Testis (tissue), 2 donors: ENCODE measurements at regions not wholly inside any gene's neighbourhood (a gene's known extent, or its start where the extent isn't known, plus 50 kb on each side); places are given as distances from the start of the nearest gene placed in this dataset.

Experiments used
- DNase-seq: peaks from one replicate; pipeline ENCODE4 v3.0.0-alpha.2; 2019
- H3K27ac ChIP-seq, 2 donors: fragments of 200-600 bp; sonication (generic); one replicate each; pipeline ENCODE4 v1.5.1; 2019
- H3K27me3 ChIP-seq: fragments of 200-600 bp; sonication (generic); one replicate; pipeline ENCODE4 v1.5.1; 2019
- H3K36me3 ChIP-seq: fragments of 200-600 bp; sonication (generic); one replicate; pipeline ENCODE4 v1.5.1; 2017; ENCODE audit warnings: low read depth; ENCODE audit errors: missing control alignments
- H3K4me1 ChIP-seq: fragments of 200-600 bp; sonication (generic); one replicate; pipeline ENCODE4 v1.5.1; 2019
- H3K4me3 ChIP-seq, 2 donors: fragments of 200-600 bp; sonication (generic); one replicate each; pipeline ENCODE4 v1.5.1; 2017 to 2019
- H3K9me3 ChIP-seq: fragments of 200-600 bp; sonication (generic); one replicate; pipeline ENCODE4 v1.5.1; 2017
- CTCF ChIP-seq, 3 experiments: fragments of 450-650 bp in 2 of 3; fragments of 200-600 bp in 1 of 3; sonication (generic) in 1 of 3; IDR thresholded peaks; one replicate each; pipeline ENCODE4 v1.5.1; 2016 to 2019; ENCODE audit warnings: antibody characterized with exemption in 3 of 3, mild to moderate bottlenecking in 2 of 3, moderate library complexity in 1 of 3
- POLR2A ChIP-seq: fragments of 450-650 bp; IDR thresholded peaks from one replicate; pipeline ENCODE4 v1.6.1; 2017; ENCODE audit warnings: antibody characterized with exemption, mild to moderate bottlenecking, moderate library complexity
- WGBS, 2 donors: methylation state at CpG; one replicate each; pipeline ENCODE4 v1.1.5; 2018; 5-methylcytosine and 5-hydroxymethylcytosine counted together
- intact Hi-C: fragments of 100-400 bp; cut with DNase I; formaldehyde crosslinking; loops from one replicate; pipeline ENCODE4 v1.15.1; 2023; ENCODE audit warnings: low total_unique reads

- no peak overlapping the region for H3K27ac ChIP-seq
- WGBS, 2 donors = 88 to 95% methylated on average over 2 of the region's 2 CpGs
- H3K27me3 ChIP-seq = no peaks in the 10 kb centered on the region
- H3K4me1 ChIP-seq = no peaks in the 10 kb centered on the region
- H3K4me3 ChIP-seq = no peak overlapping the region
- H3K36me3 ChIP-seq = no peaks in the 10 kb centered on the region
- no peak for DNase-seq
- intact Hi-C loops = no loop called here
- H3K9me3 ChIP-seq = no peaks in the 10 kb centered on the region
- TF ChIP-seq CTCF (IDR thresholded peaks at IDR 0.05) (no peak), POLR2A (no peak)
Measured at GRCh38 chr3:70726961-70727360, 414.5 kb upstream of the MDFIC2 start.

GRCh38 chr3:70726096-70726938 is 413.9 kb upstream of the MDFIC2 start:
- no peaks in the 10 kb centered on the region for H3K4me1 ChIP-seq
- H3K36me3 ChIP-seq = no peaks in the 10 kb centered on the region
- H3K27ac ChIP-seq = no peak overlapping the region
- H3K27me3 ChIP-seq = no peaks in the 10 kb centered on the region
- 85 to 86% methylated on average over 5 of the region's 5 CpGs for WGBS, 2 donors
- TF ChIP-seq POLR2A = no peak
- no peak for TF ChIP-seq CTCF (IDR thresholded peaks at IDR 0.05)
- intact Hi-C loops = no loop called here
- no peaks in the 10 kb centered on the region for H3K9me3 ChIP-seq
- DNase-seq = no peak
- H3K4me3 ChIP-seq = no peak overlapping the region

GRCh38 chr3:70722018-70722417 is 409.6 kb upstream of the MDFIC2 start:
- Histone ChIP-seq H3K27me3 (no peaks in the 10 kb centered on the region), H3K27ac (no peak overlapping the region), H3K36me3 (no peaks in the 10 kb centered on the region), H3K4me3 (no peak overlapping the region), H3K9me3 (no peaks in the 10 kb centered on the region), H3K4me1 (no peaks in the 10 kb centered on the region)
- TF ChIP-seq POLR2A (no peak), CTCF (IDR thresholded peaks at IDR 0.05) (no peak)
- no peak for DNase-seq
- 86 to 100% methylated on average over 1 of the region's 1 CpG for WGBS, 2 donors
- intact Hi-C loops = no loop called here

- TF ChIP-seq POLR2A (no peak), CTCF (IDR thresholded peaks at IDR 0.05) (peak in 1 of 3 experiments; percentile 24)
- no peaks in the 10 kb centered on the region for H3K9me3 ChIP-seq
- intact Hi-C loops = no loop called here
- H3K4me1 ChIP-seq = no peaks in the 10 kb centered on the region
- H3K4me3 ChIP-seq = no peak overlapping the region
- no peaks in the 10 kb centered on the region for H3K36me3 ChIP-seq
- peak; percentile 26 for DNase-seq
- H3K27me3 ChIP-seq = no peaks in the 10 kb centered on the region
- 14 to 17% methylated on average over 4 of the region's 4 CpGs for WGBS, 2 donors
- no peak overlapping the region for H3K27ac ChIP-seq
Measured at GRCh38 chr3:70716832-70717231, 404.4 kb upstream of the MDFIC2 start.
